ENCODE measurements at regions not wholly inside any gene's neighbourhood (a gene's known extent, or its start where the extent isn't known, plus 50 kb on each side); places are given as distances from the start of the nearest gene placed in this dataset.

DNA sequence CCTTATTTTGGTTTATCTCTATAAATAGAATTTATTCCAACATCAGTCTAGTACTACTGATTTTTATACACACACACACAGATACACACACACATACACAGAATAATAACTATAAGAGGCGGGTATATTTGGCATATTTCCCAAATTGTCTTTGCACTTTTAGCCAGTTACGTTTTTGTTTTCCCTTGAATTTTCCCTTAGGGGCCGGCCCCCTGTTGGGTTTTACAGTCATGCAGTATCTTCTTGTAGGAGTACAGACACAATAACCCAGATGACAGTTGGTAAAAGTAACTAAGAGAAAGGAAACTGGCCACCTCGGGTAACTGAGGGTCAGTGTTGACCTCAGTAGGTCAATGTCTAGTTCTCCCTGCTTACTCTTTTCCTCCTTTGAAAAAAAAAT lies 50.9 kb downstream of the DISP1 start:
- no peak overlapping the region for H3K4me3 Mint-ChIP-seq

DNA sequence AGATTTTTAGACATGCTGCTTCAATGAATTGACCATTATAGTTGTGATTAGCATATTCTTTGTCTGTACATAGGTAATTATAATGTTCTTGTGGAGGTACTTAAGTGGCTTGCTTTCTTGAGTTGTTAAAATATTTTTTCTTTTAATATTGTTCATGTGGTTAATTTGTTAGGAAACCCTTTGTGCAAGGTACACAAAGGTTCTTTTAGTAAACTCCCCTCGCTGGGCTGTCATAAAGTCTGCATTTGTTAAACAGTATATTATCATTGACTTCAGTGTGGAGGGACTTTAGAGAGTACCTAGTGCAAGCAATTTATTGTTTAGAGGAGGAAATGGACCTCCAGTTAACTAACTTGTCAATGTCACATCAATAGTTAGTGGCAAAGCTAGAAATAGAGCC lies 52.5 kb downstream of the DISP1 start:
- no peaks in the 10 kb centered on the region for H3K27me3 ChIP-seq (ENCODE audit: control insufficient read depth, insufficient read depth, low read length)
- no peak overlapping the region for H3K4me3 ChIP-seq (ENCODE audit: low read length)
- no peak for ATAC-seq
- intact Hi-C loops (cut with micrococcal nuclease), result no loop called here
- no peaks in the 10 kb centered on the region for H3K4me1 ChIP-seq (ENCODE audit: control insufficient read depth, insufficient read depth, low read length)
- peaks cover 0 to under 1% of the 10 kb centered on the region in 2 donors for H3K9me3 Mint-ChIP-seq
- H3K9me3 ChIP-seq (ENCODE audit: control insufficient read depth, insufficient read depth, low read length), result no peaks in the 10 kb centered on the region
- H3K4me1 Mint-ChIP-seq, result peaks cover 0 to 2% of the 10 kb centered on the region in 2 donors
- no peaks in the 10 kb centered on the region for H3K27me3 Mint-ChIP-seq (ENCODE audit: low read depth in 2 of 2)
- 83% methylated on average over 1 of the region's 1 CpG for WGBS (ENCODE audit: insufficient coverage)
- no peak overlapping the region for H3K27ac ChIP-seq (ENCODE audit: low read length)
- H3K27ac Mint-ChIP-seq, result no peak overlapping the region
- TF ChIP-seq, protein P1, sequence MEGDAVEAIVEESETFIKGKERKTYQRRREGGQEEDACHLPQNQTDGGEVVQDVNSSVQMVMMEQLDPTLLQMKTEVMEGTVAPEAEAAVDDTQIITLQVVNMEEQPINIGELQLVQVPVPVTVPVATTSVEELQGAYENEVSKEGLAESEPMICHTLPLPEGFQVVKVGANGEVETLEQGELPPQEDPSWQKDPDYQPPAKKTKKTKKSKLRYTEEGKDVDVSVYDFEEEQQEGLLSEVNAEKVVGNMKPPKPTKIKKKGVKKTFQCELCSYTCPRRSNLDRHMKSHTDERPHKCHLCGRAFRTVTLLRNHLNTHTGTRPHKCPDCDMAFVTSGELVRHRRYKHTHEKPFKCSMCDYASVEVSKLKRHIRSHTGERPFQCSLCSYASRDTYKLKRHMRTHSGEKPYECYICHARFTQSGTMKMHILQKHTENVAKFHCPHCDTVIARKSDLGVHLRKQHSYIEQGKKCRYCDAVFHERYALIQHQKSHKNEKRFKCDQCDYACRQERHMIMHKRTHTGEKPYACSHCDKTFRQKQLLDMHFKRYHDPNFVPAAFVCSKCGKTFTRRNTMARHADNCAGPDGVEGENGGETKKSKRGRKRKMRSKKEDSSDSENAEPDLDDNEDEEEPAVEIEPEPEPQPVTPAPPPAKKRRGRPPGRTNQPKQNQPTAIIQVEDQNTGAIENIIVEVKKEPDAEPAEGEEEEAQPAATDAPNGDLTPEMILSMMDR (IDR thresholded peaks at IDR 0.05), result no peak
- H3K4me3 Mint-ChIP-seq, result no peak overlapping the region
- DNase-seq, result no peak
- no peaks in the 10 kb centered on the region for H3K36me3 ChIP-seq (ENCODE audit: control insufficient read depth, insufficient read depth, low read length)
- H3K36me3 Mint-ChIP-seq, result no peaks in the 10 kb centered on the region

More for the DNA sequence above, 50.9 kb downstream of the DISP1 start:
- Histone ChIP-seq H3K4me3 (ENCODE audit: low read length) (no peak overlapping the region), H3K4me1 (ENCODE audit: control insufficient read depth, insufficient read depth, low read length) (no peaks in the 10 kb centered on the region), H3K36me3 (ENCODE audit: control insufficient read depth, insufficient read depth, low read length) (no peaks in the 10 kb centered on the region), H3K27ac (ENCODE audit: low read length) (no peak overlapping the region), H3K9me3 (ENCODE audit: control insufficient read depth, insufficient read depth, low read length) (no peaks in the 10 kb centered on the region), H3K27me3 (ENCODE audit: control insufficient read depth, insufficient read depth, low read length) (no peaks in the 10 kb centered on the region)
- 93% methylated on average over 4 of the region's 4 CpGs for WGBS (ENCODE audit: insufficient coverage)
- intact Hi-C loops (cut with micrococcal nuclease), result no loop called here
- Mint-ChIP-seq H3K36me3 (no peaks in the 10 kb centered on the region), H3K9me3 (no peaks in the 10 kb centered on the region), H3K27me3 (ENCODE audit: low read depth in 2 of 2) (no peaks in the 10 kb centered on the region), H3K27ac (no peak overlapping the region), H3K4me1 (peaks cover 4 to 6% of the 10 kb centered on the region in 2 donors)
- ATAC-seq (no peak), DNase-seq (no peak)
- TF ChIP-seq, protein P1 (IDR thresholded peaks at IDR 0.05), result no peak

DNA sequence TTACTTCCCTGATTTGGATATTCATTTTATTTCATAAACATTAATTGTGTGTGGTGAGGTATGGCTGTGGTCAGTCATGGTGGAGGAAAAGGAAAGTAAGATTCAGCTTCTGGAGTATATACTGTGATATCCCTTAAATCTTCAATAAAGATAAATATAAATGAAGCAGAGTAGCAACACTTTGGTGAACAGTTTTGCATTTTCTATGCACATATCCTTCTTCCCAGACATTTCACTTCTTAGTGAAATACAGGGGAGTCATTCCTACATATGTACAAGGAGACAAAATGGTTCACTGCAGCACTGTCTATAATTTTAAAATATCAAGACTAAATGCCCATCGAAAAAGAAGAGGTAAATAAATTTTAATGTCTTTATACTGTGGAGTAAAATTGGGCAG lies 61.3 kb downstream of the DISP1 start:
- no peaks in the 10 kb centered on the region for H3K27me3 Mint-ChIP-seq (ENCODE audit: low read depth in 2 of 2)
- H3K9me3 Mint-ChIP-seq, result peaks cover 0 to 4% of the 10 kb centered on the region in 2 donors
- no peak overlapping the region for H3K4me3 ChIP-seq (ENCODE audit: low read length)
- peaks cover 10 to 26% of the 10 kb centered on the region in 2 donors for H3K4me1 Mint-ChIP-seq
- H3K27me3 ChIP-seq (ENCODE audit: control insufficient read depth, insufficient read depth, low read length), result no peaks in the 10 kb centered on the region
- H3K27ac Mint-ChIP-seq, result no peak overlapping the region
- H3K36me3 Mint-ChIP-seq, result no peaks in the 10 kb centered on the region
- no peak overlapping the region for H3K27ac ChIP-seq (ENCODE audit: low read length)
- no peak overlapping the region for H3K4me3 Mint-ChIP-seq
- DNase-seq, result no peak
- no peak for ATAC-seq
- no peaks in the 10 kb centered on the region for H3K36me3 ChIP-seq (ENCODE audit: control insufficient read depth, insufficient read depth, low read length)
- WGBS (ENCODE audit: insufficient coverage), result no CpG with 5 or more reads among the region's 1 CpG
- peaks cover 3% of the 10 kb centered on the region for H3K4me1 ChIP-seq (ENCODE audit: control insufficient read depth, insufficient read depth, low read length)
- no peaks in the 10 kb centered on the region for H3K9me3 ChIP-seq (ENCODE audit: control insufficient read depth, insufficient read depth, low read length)
- TF ChIP-seq, protein P1 (IDR thresholded peaks at IDR 0.05), result no peak
- intact Hi-C loops (cut with micrococcal nuclease), result no loop called here

DNA sequence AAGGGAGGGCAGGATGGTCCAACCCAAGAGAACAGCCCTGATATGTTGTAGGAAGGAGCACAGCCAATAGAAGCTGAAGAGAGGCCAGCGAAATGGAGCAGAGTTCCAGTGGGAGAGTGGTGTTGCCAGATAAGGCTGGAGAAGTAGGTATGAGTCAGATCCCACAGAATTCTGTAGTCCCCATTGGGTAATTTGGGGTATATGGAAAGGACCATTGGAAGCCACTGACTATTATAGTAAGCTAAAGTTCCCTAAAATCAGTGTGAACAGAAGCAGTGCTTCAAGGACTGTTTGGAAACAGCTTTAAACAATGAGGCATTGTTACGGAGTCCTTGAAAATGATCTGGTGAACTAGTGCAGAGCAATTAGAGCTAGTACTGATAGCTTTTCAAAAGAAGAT lies 63.0 kb downstream of the DISP1 start:
- H3K36me3 ChIP-seq (ENCODE audit: control insufficient read depth, insufficient read depth, low read length), result no peaks in the 10 kb centered on the region
- Mint-ChIP-seq H3K4me1 (peaks cover 10 to 18% of the 10 kb centered on the region in 2 donors), H3K27ac (no peak overlapping the region), H3K4me3 (no peak overlapping the region), H3K9me3 (peaks cover 0 to 2% of the 10 kb centered on the region in 2 donors), H3K27me3 (ENCODE audit: low read depth in 2 of 2) (no peaks in the 10 kb centered on the region), H3K36me3 (no peaks in the 10 kb centered on the region)
- H3K27ac ChIP-seq (ENCODE audit: low read length), result no peak overlapping the region
- 100% methylated on average over 2 of the region's 2 CpGs for WGBS (ENCODE audit: insufficient coverage)
- H3K4me1 ChIP-seq (ENCODE audit: control insufficient read depth, insufficient read depth, low read length), result peaks cover 3% of the 10 kb centered on the region
- no peak overlapping the region for H3K4me3 ChIP-seq (ENCODE audit: low read length)
- H3K9me3 ChIP-seq (ENCODE audit: control insufficient read depth, insufficient read depth, low read length), result no peaks in the 10 kb centered on the region
- intact Hi-C loops (cut with micrococcal nuclease), result no loop called here
- H3K27me3 ChIP-seq (ENCODE audit: control insufficient read depth, insufficient read depth, low read length), result no peaks in the 10 kb centered on the region
- DNase-seq (no peak), ATAC-seq (no peak)
- TF ChIP-seq, protein P1 (IDR thresholded peaks at IDR 0.05), result no peak

Measured in natural killer cell (primary cell).